A549 (cell line): ENCODE measurements at regions not wholly inside any gene's neighbourhood (a gene's known extent, or its start where the extent isn't known, plus 50 kb on each side); places are given as distances from the start of the nearest gene placed in this dataset.

Source experiments
- ATAC-seq, 2 experiments: fragments of 200-7000 bp in 1 of 2; fragments of >200 bp in 1 of 2; cut with Nextera tagmentation in 1 of 2; cut with Tn5 transposase in 1 of 2; 3 replicates each; pipeline versions ENCODE4 v1.8.0 to v1.9.1; 2018 to 2020; ENCODE audit warnings: mild to moderate bottlenecking in 1 of 2, moderate library complexity in 1 of 2
- CTCF ChIA-PET: fragments of 300-600 bp; sonication (Branson Sonifier 250); formaldehyde crosslinking; extraction: SDS; loops from one replicate; lab custom pipeline; 2021; ENCODE audit warnings: antibody characterized with exemption, inconsistent platforms; lab: Yijun Ruan, JAX
- POLR2A ChIA-PET: fragments of 350-600 bp; formaldehyde crosslinking; extraction: SDS; loops from one replicate; lab custom pipeline; 2021; ENCODE audit warnings: antibody characterized with exemption, inconsistent platforms; lab: Yijun Ruan, JAX
- DNase-seq, 2 experiments: peaks; one replicate each; pipeline versions ENCODE4 v3.0.0 to v3.0.0-alpha.2; 2011 to 2016; ENCODE audit warnings: low read depth in 1 of 2, low spot score in 1 of 2
- FAIRE-seq: peaks from 2 replicates; lab custom pipeline; 2011; peaks lifted over from hg19 to GRCh38; lab: Jason Lieb, UNC
- H3K27ac ChIP-seq, 2 experiments: fragments of >200 bp; sonication (Bioruptor Twin); formaldehyde crosslinking; 3 replicates each; pipeline ENCODE4 v1.5.1; 2016 to 2017
- H3K4me1 ChIP-seq: fragments of >200 bp; sonication (Bioruptor Twin); formaldehyde crosslinking; 3 replicates; pipeline ENCODE4 v1.6.1; 2016
- H3K4me2 ChIP-seq: fragments of >200 bp; sonication (Bioruptor Twin); formaldehyde crosslinking; 3 replicates; pipeline ENCODE4 v1.6.1; 2016
- H3K4me3 ChIP-seq: fragments of >200 bp; sonication (Bioruptor Twin); formaldehyde crosslinking; 3 replicates; pipeline ENCODE4 v1.5.1; 2016
- H3K9me3 ChIP-seq: fragments of >200 bp; sonication (Bioruptor Twin); formaldehyde crosslinking; 3 replicates; pipeline ENCODE4 v1.6.1; 2016
- CBX2 ChIP-seq: fragments of 200-600 bp; sonication (generic); IDR thresholded peaks from 2 replicates; pipeline ENCODE4 v1.6.1; 2016; ENCODE audit warnings: low read depth, mild to moderate bottlenecking, borderline replicate concordance
- CEBPB ChIP-seq, 2 experiments: fragments of >200 bp in 1 of 2; sonication (Bioruptor Twin) in 1 of 2; formaldehyde crosslinking in 1 of 2; IDR thresholded peaks; 2 replicates each; pipeline ENCODE4 v1.6.1; 2012 to 2016
- CHD2 ChIP-seq: fragments of 150-350 bp; IDR thresholded peaks from 2 replicates; pipeline ENCODE4 v1.6.1; 2014; ENCODE audit warnings: low read length; ENCODE audit not compliant: partially characterized antibody
- E2F6 ChIP-seq: IDR thresholded peaks from 2 replicates; pipeline ENCODE4 v1.6.1; 2012; ENCODE audit warnings: low read depth, borderline replicate concordance
- EHF ChIP-seq: fragments of 250-450 bp; sonication (Bioruptor Pico); IDR thresholded peaks from 2 replicates; pipeline ENCODE4 v1.5.0; 2020; ENCODE audit warnings: mild to moderate bottlenecking
- FOSB ChIP-seq: fragments of 250-450 bp; sonication (Bioruptor Pico); IDR thresholded peaks from 2 replicates; pipeline ENCODE4 v1.5.0; 2020; ENCODE audit warnings: mild to moderate bottlenecking, moderate library complexity
- HES2 ChIP-seq: fragments of >200 bp; sonication (Bioruptor Twin); formaldehyde crosslinking; IDR thresholded peaks from 2 replicates; pipeline ENCODE4 v1.6.1; 2016
- JUNB ChIP-seq: fragments of >200 bp; sonication (Bioruptor Twin); formaldehyde crosslinking; IDR thresholded peaks from 2 replicates; pipeline ENCODE4 v1.6.1; 2016
- KDM5A ChIP-seq: fragments of 200-600 bp; sonication (generic); IDR thresholded peaks from 2 replicates; pipeline ENCODE4 v1.6.1; 2016; ENCODE audit warnings: antibody characterized with exemption, mild to moderate bottlenecking
- MAFK ChIP-seq: fragments of 450-650 bp; IDR thresholded peaks from 2 replicates; pipeline ENCODE4 v1.6.1; 2014; ENCODE audit not compliant: partially characterized antibody
- NPAS2 ChIP-seq: fragments of 250-450 bp; sonication (Bioruptor Pico); IDR thresholded peaks from 2 replicates; pipeline ENCODE4 v1.8.0; 2022; ENCODE audit warnings: mild to moderate bottlenecking, moderate library complexity, borderline replicate concordance
- NR3C1 ChIP-seq: fragments of >200 bp; sonication (Bioruptor Twin); formaldehyde crosslinking; IDR thresholded peaks from 3 replicates; pipeline ENCODE4 v1.6.1; 2017
- POLR2A ChIP-seq: IDR thresholded peaks from 2 replicates; pipeline ENCODE4 v1.6.1; 2012; ENCODE audit warnings: mild to moderate bottlenecking, low read length
- RARB ChIP-seq: fragments of 250-450 bp; sonication (Bioruptor Pico); IDR thresholded peaks from 2 replicates; pipeline ENCODE4 v1.8.0; 2021; ENCODE audit warnings: mild to moderate bottlenecking, moderate library complexity
- RCOR1 ChIP-seq: fragments of 150-350 bp; IDR thresholded peaks from 2 replicates; pipeline ENCODE4 v1.6.1; 2014; ENCODE audit warnings: antibody characterized with exemption, low read length, low read depth
- REST ChIP-seq: fragments of 200-600 bp; sonication (generic); IDR thresholded peaks from 2 replicates; pipeline ENCODE4 v1.6.1; 2016; ENCODE audit warnings: antibody characterized with exemption, mild to moderate bottlenecking, moderate library complexity
- RFX5 ChIP-seq: fragments of 450-650 bp; IDR thresholded peaks from 2 replicates; pipeline ENCODE4 v1.7.1; 2014; ENCODE audit warnings: antibody characterized with exemption, mild to moderate bottlenecking, moderate library complexity
- SREBF2 ChIP-seq: fragments of 450-650 bp; IDR thresholded peaks from 2 replicates; pipeline ENCODE4 v1.6.1; 2014; ENCODE audit warnings: mild to moderate bottlenecking, moderate library complexity
- TFCP2L1 ChIP-seq: fragments of 250-450 bp; sonication (Bioruptor Pico); IDR thresholded peaks from 2 replicates; pipeline ENCODE4 v1.5.0; 2021; ENCODE audit warnings: mild to moderate bottlenecking
- ZC3H11A ChIP-seq: fragments of 450-650 bp; IDR thresholded peaks from 2 replicates; pipeline ENCODE4 v1.6.1; 2014; ENCODE audit warnings: antibody characterized with exemption, mild to moderate bottlenecking
- ZSCAN20 ChIP-seq: fragments of 250-450 bp; sonication (Bioruptor Pico); IDR thresholded peaks from 2 replicates; pipeline ENCODE4 v1.8.0; 2022; ENCODE audit warnings: mild to moderate bottlenecking, moderate library complexity
- WGBS: methylation state at CpG from one replicate; pipeline ENCODE4 v1.1.6; 2017; ENCODE audit errors: missing lambda C conversion rate; 5-methylcytosine and 5-hydroxymethylcytosine counted together

GRCh38 chr4:186891859-186892486, 168.3 kb upstream of the FAT1 start:
- DNase-seq = no peak
- ATAC-seq = no peak
- Histone ChIP-seq H3K9me3 (no peaks in the 10 kb centered on the region), H3K27ac (no peak overlapping the region), H3K4me1 (no peaks in the 10 kb centered on the region), H3K4me2 (no peak overlapping the region), H3K4me3 (no peak overlapping the region)
- FAIRE-seq = no peak
- 76% methylated on average over 12 of the region's 12 CpGs for WGBS
- TF ChIP-seq MAFK (no peak), REST (no peak), CEBPB (IDR thresholded peaks at IDR 0.05) (no peak), FOSB (CRISPR knock-in tag) (no peak), KDM5A (no peak), RFX5 (no peak), RARB (no peak), CHD2 (no peak), HES2 (no peak), NPAS2 (no peak), POLR2A (no peak), SREBF2 (no peak), TFCP2L1 (CRISPR knock-in tag) (no peak), CBX2 (no peak), ZSCAN20 (CRISPR knock-in tag) (no peak), ZC3H11A (no peak), EHF (CRISPR knock-in tag) (no peak)
- CTCF ChIA-PET = interaction anchor here (1.6 kb wide), 1 partner anchor 8 kb away, joined by 4 read pairs; no protein-coding TSS in a partner anchor
- POLR2A ChIA-PET = interaction anchor here (0.6 kb wide), 1 partner anchor 29 kb away, joined by 3 read pairs; no protein-coding TSS in a partner anchor

- CTCF ChIA-PET = interaction anchor here (0.7 kb wide), 1 partner anchor 169 kb away, joined by 3 read pairs; no protein-coding TSS in a partner anchor
- Histone ChIP-seq H3K4me3 (no peak overlapping the region), H3K4me2 (no peak overlapping the region), H3K9me3 (no peaks in the 10 kb centered on the region), H3K4me1 (peaks cover 33% of the 10 kb centered on the region), H3K27ac (no peak overlapping the region)
- DNase-seq (no peak), FAIRE-seq (no peak), ATAC-seq (no peak)
- 84% methylated on average over 4 of the region's 4 CpGs for WGBS
- POLR2A ChIA-PET = no interaction called here
- TF ChIP-seq RCOR1 = no peak
- TF ChIP-seq NR3C1 = no peak
- no peak for TF ChIP-seq HES2
- TF ChIP-seq E2F6 = no peak
- TF ChIP-seq REST = no peak
- no peak for TF ChIP-seq JUNB
- TF ChIP-seq MAFK = no peak
These were observed 174.7 kb upstream of the FAT1 start for GRCh38 chr4:186898367-186898766.
